Ovary (tissue), 7 donors: ENCODE measurements at regions not wholly inside any gene's neighbourhood (a gene's known extent, or its start where the extent isn't known, plus 50 kb on each side); places are given as distances from the start of the nearest gene placed in this dataset.
"Not testable (repeated sequence)": the region's sequence is repeated elsewhere in the genome, so short reads cannot be mapped to it uniquely, and the experiment has no call there.

ENCODE experiments used
- DNase-seq, 5 donors: peaks; one replicate each; pipeline ENCODE4 v3.0.0-alpha.2; 2019 to 2020
- H3K27ac ChIP-seq, 2 donors: fragments of 200-600 bp; one replicate each; pipeline versions ENCODE4 v1.5.1 to v1.8.0; 2019 to 2022
- H3K27me3 ChIP-seq: fragments of 200-600 bp; one replicate; pipeline ENCODE4 v1.8.0; 2022
- H3K36me3 ChIP-seq: fragments of 200-600 bp; sonication (generic); one replicate; pipeline ENCODE4 v1.5.1; 2019
- H3K4me1 ChIP-seq: one replicate; pipeline ENCODE4 v1.8.1; 2013; ENCODE audit warnings: mild to moderate bottlenecking, moderate library complexity; ENCODE audit not compliant: insufficient read depth
- H3K4me3 ChIP-seq: fragments of 200-600 bp; sonication (generic); one replicate; pipeline ENCODE4 v1.5.1; 2017
- H3K9me3 ChIP-seq, 2 donors: fragments of 200-600 bp in 1 of 2; sonication (generic) in 1 of 2; one replicate each; pipeline versions ENCODE4 v1.5.1 to v1.8.1; 2013 to 2019; ENCODE audit warnings: mild to moderate bottlenecking in 1 of 2, moderate library complexity in 1 of 2
- EP300 ChIP-seq: sonication (generic); formaldehyde crosslinking; IDR thresholded peaks from one replicate; pipeline ENCODE4 v1.6.1; 2017; ENCODE audit warnings: antibody characterized with exemption
- POLR2A ChIP-seq: fragments of 450-650 bp; IDR thresholded peaks from one replicate; pipeline ENCODE4 v1.6.1; 2017; ENCODE audit warnings: antibody characterized with exemption, mild to moderate bottlenecking, moderate library complexity
- WGBS, 3 donors: extraction: QIAGEN DNeasy Blood & Tissue Kit in 1 of 3; methylation state at CpG; one replicate each; pipeline versions ENCODE4 v1.1.5 to v1.1.7; 2013 to 2017; 5-methylcytosine and 5-hydroxymethylcytosine counted together
- intact Hi-C, 4 donors: fragments of 100-400 bp; cut with DNase I; formaldehyde crosslinking; loops; one replicate each; pipeline versions ENCODE4 v1.11.0 to v1.15.1; 2022 to 2023
- TF ChIP-seq, protein P1 (sequence below), 3 donors: fragments of 450-650 bp in 2 of 3; fragments of 200-600 bp in 1 of 3; IDR thresholded peaks; one replicate each; pipeline versions ENCODE4 v1.5.1 to v1.8.0; 2016 to 2022; ENCODE audit warnings: antibody characterized with exemption in 3 of 3, mild to moderate bottlenecking in 1 of 3
- donor health status: DM: no; HTN: no; CAD: no; lungs with moderate emphysema.
- donor health status: DM: no; HTN: no; CAD: no.
- donor health status: Bipolar disorder and iron deficiency.
- donor health status: DM: no; HTN: no; CAD: no.
- donor health status: DM: yes; HTN: yes; CAD: no.

DNA sequence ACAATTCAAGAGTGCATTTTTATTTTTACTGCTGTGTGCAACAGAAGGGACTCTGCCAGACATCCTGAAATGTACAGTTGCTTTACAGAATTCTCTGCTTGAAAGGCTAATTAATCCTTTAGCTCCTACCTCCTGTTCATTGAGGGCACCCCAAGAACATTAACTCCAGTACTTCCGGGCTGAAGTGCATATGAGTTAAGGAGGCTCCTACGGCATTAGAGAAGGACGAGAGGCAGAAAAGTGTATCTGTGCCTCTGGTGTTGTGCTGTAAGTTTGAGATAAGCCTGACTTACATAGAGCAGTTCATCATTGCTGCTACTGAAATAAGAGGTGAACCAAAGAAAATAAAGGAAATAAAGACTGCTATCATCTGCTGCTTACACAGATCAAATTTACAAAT is 609.3 kb upstream of the ADGRB3 start:
- no peak overlapping the region for H3K27ac ChIP-seq
- WGBS, 3 donors: 60 to 68% (median 68%) methylated on average over 3 of the region's 3 CpGs
- H3K9me3 ChIP-seq: no peaks in the 10 kb centered on the region
- no peak for TF ChIP-seq EP300
- TF ChIP-seq, protein P1, sequence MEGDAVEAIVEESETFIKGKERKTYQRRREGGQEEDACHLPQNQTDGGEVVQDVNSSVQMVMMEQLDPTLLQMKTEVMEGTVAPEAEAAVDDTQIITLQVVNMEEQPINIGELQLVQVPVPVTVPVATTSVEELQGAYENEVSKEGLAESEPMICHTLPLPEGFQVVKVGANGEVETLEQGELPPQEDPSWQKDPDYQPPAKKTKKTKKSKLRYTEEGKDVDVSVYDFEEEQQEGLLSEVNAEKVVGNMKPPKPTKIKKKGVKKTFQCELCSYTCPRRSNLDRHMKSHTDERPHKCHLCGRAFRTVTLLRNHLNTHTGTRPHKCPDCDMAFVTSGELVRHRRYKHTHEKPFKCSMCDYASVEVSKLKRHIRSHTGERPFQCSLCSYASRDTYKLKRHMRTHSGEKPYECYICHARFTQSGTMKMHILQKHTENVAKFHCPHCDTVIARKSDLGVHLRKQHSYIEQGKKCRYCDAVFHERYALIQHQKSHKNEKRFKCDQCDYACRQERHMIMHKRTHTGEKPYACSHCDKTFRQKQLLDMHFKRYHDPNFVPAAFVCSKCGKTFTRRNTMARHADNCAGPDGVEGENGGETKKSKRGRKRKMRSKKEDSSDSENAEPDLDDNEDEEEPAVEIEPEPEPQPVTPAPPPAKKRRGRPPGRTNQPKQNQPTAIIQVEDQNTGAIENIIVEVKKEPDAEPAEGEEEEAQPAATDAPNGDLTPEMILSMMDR (IDR thresholded peaks at IDR 0.05): no peak
- no peak for TF ChIP-seq POLR2A
- no peaks in the 10 kb centered on the region for H3K36me3 ChIP-seq
- no peaks in the 10 kb centered on the region for H3K4me1 ChIP-seq
- intact Hi-C loops: no loop called here
- no peak overlapping the region for H3K4me3 ChIP-seq
- H3K27me3 ChIP-seq: no peaks in the 10 kb centered on the region
- no peak for DNase-seq

DNA sequence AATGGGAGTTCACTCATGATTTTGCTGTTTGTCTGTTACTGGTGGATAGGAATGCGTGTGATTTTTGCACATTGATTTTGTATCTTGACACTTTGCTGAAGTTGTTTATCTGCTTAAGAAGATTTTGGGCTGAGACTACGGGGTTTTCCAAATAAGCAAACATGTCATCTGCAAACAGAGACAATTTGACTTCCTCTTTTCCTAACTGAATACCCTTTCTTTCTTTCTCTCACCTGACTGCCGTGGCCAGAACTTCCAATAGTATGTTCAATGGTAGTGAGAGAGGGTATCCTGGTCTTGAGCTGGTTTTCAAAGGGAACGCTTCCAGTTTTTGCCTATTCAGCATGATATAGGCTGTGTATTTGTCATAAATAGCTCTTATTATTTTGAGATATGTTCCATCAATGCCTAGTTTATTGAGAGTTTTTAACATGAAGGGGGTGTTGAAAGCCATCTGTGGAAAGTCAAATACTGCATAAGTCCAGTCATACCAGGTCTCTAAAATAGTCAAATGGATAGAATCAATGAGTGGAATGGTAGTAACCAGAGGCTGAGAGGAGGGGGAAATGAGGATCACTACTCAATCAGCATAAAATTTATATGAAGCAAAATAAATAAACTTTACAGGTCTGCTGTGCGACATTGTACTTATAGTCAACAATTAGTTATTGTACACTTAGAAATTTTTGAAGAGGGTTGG is 610.4 kb upstream of the ADGRB3 start:
- H3K4me3 ChIP-seq: no peak overlapping the region
- DNase-seq: no peak
- H3K27me3 ChIP-seq: no peaks in the 10 kb centered on the region
- no peaks in the 10 kb centered on the region for H3K36me3 ChIP-seq
- intact Hi-C loops: no loop called here
- H3K9me3 ChIP-seq: no peaks in the 10 kb centered on the region
- 65 to 84% (median 84%) methylated on average over 5 of the region's 5 CpGs for WGBS, 3 donors
- H3K4me1 ChIP-seq: no peaks in the 10 kb centered on the region
- TF ChIP-seq, protein P1 (IDR thresholded peaks at IDR 0.05): no peak
- no peak for TF ChIP-seq POLR2A
- no peak overlapping the region for H3K27ac ChIP-seq

DNA sequence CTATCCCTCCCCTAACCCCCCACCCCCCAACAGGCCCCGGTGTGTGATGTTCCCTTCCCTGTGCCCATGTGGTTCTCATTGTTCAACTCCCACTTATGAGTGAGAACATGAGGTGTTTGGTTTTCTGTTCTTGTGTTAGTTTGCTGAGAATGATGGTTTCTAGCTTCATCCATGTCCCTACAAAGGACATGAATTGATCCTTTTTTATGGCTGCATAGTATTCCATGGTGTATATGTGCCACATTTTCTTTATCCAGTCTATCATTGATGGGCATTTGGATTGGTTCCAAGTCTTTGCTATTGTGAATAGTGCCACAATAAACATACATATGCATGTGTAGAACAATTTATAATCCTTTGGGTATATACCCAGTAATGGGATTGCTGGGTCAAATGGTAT is 612.1 kb upstream of the ADGRB3 start:
- H3K27me3 ChIP-seq, H3K27ac ChIP-seq, H3K4me1 ChIP-seq, H3K4me3 ChIP-seq, DNase-seq, intact Hi-C loops, H3K36me3 ChIP-seq, H3K9me3 ChIP-seq: not testable (repeated sequence)
- WGBS, 3 donors: 91 to 95% (median 94%) methylated on average over 1 of the region's 1 CpG

DNA sequence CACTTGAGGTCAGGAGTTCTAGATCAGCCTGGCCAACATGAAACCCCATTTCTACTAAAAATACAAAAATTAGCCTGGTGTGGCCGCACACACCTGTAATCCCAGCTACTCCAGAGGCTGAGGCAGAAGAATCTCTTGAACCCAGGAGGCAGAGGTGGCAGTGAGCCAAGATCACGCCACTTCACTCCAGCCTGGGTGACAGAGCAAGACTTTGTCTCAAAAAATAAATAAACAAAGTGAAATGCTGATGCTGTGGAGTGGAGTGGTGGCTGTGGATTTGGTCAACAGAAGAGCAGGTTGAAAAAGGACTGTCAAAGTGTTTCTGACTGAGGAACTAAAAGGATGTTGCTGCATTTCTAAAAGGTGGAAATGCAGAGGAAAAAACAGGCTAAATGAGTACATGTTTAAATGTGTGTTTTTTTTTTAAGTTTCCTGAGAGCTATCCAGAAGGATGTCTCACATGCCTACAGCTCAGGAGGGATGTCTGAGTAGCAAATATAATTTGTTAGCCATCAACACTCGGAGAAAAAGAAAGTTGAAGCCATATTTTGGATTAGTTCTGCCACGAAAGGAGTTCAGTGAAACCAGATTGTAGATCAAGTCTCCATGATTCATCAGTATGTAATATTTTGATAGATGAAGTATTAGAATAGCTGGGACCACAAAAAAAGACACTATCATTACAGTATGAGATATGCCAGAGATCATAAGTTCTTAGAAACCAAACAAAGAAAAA is 621.1 kb upstream of the ADGRB3 start:
- TF ChIP-seq POLR2A (no peak), EP300 (no peak)
- TF ChIP-seq, protein P1 (IDR thresholded peaks at IDR 0.05): no peak
- Histone ChIP-seq H3K36me3 (no peaks in the 10 kb centered on the region), H3K4me1 (no peaks in the 10 kb centered on the region), H3K4me3 (no peak overlapping the region), H3K9me3 (no peaks in the 10 kb centered on the region), H3K27me3 (no peaks in the 10 kb centered on the region), H3K27ac (no peak overlapping the region)
- whole genome bisulfite sequencing, 3 donors: 68 to 74% (median 72%) methylated on average over 4 of the region's 4 CpGs
- intact Hi-C loops: no loop called here
- no peak for DNase-seq

DNA sequence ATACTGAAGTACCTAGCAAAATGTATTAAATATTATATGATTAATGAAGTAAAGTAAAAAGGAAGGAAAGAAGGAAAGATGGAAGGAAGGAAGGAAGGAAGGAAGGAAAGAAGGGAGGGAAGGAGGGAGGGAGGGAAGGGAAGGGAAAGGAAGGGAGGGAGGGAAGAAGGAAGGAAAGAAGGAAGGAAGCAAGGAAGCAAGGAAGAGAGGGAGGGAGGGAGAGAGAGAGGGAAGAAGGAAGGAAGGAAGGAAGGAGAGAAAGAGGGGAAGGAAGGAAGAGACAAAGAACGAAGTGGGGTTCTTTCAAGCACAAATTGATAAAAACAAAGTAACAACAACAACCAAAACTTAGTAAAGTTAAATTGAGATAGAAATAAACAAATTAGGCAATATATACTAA is 622.3 kb upstream of the ADGRB3 start:
- no peak overlapping the region for H3K4me3 ChIP-seq
- intact Hi-C loops: no loop called here
- TF ChIP-seq, protein P1 (IDR thresholded peaks at IDR 0.05): no peak
- no peak for TF ChIP-seq EP300
- TF ChIP-seq POLR2A: no peak
- no peaks in the 10 kb centered on the region for H3K9me3 ChIP-seq
- H3K36me3 ChIP-seq: no peaks in the 10 kb centered on the region
- H3K27ac ChIP-seq: no peak overlapping the region
- H3K4me1 ChIP-seq: no peaks in the 10 kb centered on the region
- 68 to 84% (median 82%) methylated on average over 1 of the region's 1 CpG for WGBS, 3 donors
- no peak for DNase-seq
- no peaks in the 10 kb centered on the region for H3K27me3 ChIP-seq
